ENCODE measurements at regions not wholly inside any gene's neighbourhood (a gene's known extent, or its start where the extent isn't known, plus 50 kb on each side); places are given as distances from the start of the nearest gene placed in this dataset.

GRCh38 chr12:124205405-124205804, 89.5 kb upstream of the RFLNA start:
- TF ChIP-seq CTCF (IDR thresholded peaks at IDR 0.05) (no peak), POLR2A (IDR thresholded peaks at IDR 0.05) (no peak)
